Chondrocyte (in vitro differentiated cells): ENCODE measurements at regions not wholly inside any gene's neighbourhood (a gene's known extent, or its start where the extent isn't known, plus 50 kb on each side); places are given as distances from the start of the nearest gene placed in this dataset.

Source experiments
- DNase-seq: peaks from one replicate; pipeline ENCODE4 v3.0.0; 2021; ENCODE audit warnings: mixed read lengths, low spot score
- H3K27ac Mint-ChIP-seq: one replicate; pipeline ENCODE4 v1.8.0; 2021; ENCODE audit warnings: mild to moderate bottlenecking, moderate library complexity, mixed read lengths; ENCODE audit not compliant: unreplicated experiment
- H3K27me3 Mint-ChIP-seq: 2 replicates; pipeline ENCODE4 v1.8.0; 2021; ENCODE audit warnings: low read depth, mixed read lengths
- H3K36me3 Mint-ChIP-seq: 2 replicates; pipeline ENCODE4 v1.8.0; 2021; ENCODE audit warnings: low read depth, mixed read lengths
- H3K4me1 Mint-ChIP-seq: 2 replicates; pipeline ENCODE4 v1.8.0; 2021; ENCODE audit warnings: low read depth, mild to moderate bottlenecking, mixed read lengths
- H3K4me3 Mint-ChIP-seq: one replicate; pipeline ENCODE4 v1.8.0; 2021; ENCODE audit warnings: mild to moderate bottlenecking, moderate library complexity, mixed read lengths; ENCODE audit not compliant: unreplicated experiment
- H3K9me3 Mint-ChIP-seq: 2 replicates; pipeline ENCODE4 v1.8.0; 2021; ENCODE audit warnings: low read depth, mixed read lengths
- CTCF ChIP-seq: fragments of 200-600 bp; sonication (generic); IDR thresholded peaks from 2 replicates; pipeline ENCODE4 v1.5.0; 2021; ENCODE audit warnings: antibody characterized with exemption, mild to moderate bottlenecking, moderate library complexity

- no peaks in the 10 kb centered on the region for H3K36me3 Mint-ChIP-seq
- no peak for DNase-seq
- H3K9me3 Mint-ChIP-seq = no peaks in the 10 kb centered on the region
- H3K27ac Mint-ChIP-seq = no peak overlapping the region
- peaks cover 7% of the 10 kb centered on the region for H3K27me3 Mint-ChIP-seq
- no peak for TF ChIP-seq CTCF
- no peaks in the 10 kb centered on the region for H3K4me1 Mint-ChIP-seq
- H3K4me3 Mint-ChIP-seq = no peak overlapping the region
These were observed 344.0 kb downstream of the CHRM3 start for GRCh38 chr1:239730378-239730777.

DNA sequence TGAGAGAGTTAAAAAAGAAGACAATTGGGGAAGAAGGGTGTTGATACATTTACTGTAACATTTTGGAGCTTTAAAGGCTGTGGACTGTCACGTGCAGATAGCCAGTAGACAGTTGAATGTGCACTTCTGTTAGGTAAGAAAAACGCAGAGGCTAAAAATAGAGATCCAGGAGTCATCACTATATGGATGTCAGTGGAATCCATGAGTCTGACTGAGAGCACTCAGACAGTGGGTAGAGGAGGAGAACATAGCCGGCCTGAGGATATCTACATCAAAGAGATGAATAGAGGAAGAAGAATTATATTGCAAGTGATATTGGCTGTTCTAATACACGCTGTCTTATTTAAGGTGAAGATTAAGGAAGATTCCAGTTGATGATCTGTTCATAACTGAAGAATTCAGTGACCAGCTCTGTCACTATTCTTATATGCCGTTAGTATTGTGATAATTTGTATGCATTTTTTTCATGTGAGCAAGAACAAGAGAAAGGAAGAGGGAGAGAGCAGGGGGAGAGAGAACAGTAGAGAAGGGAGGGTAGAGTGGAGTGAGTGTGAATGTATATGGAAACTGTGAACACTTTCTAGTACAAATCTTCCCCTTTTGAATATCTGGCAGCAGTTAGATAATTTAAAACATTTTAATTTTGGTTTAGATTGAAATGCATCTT is 344.8 kb downstream of the CHRM3 start:
- H3K9me3 Mint-ChIP-seq = no peaks in the 10 kb centered on the region
- H3K27me3 Mint-ChIP-seq = peaks cover 7% of the 10 kb centered on the region
- no peaks in the 10 kb centered on the region for H3K36me3 Mint-ChIP-seq
- DNase-seq = no peak
- no peak for TF ChIP-seq CTCF
- H3K4me1 Mint-ChIP-seq = no peaks in the 10 kb centered on the region
- H3K4me3 Mint-ChIP-seq = no peak overlapping the region
- H3K27ac Mint-ChIP-seq = no peak overlapping the region

DNA sequence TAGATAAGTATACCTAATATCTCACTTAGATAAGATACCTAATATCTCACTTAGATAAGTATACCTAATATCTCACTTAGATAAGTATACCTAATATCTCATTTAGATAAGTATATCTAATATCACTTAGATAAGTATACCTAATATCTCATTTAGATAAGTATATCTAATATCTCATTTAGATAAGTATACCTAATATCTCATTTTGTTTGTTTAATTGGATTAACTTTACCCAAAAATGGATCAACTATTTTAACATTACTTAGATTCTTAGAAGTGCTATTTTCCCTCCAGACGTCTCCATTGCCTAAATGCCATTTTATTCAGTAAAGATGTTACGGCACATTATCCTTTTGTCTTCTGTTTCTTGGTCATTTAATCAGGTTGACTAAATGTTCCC is 346.4 kb downstream of the CHRM3 start:
- Mint-ChIP-seq H3K4me3 (no peak overlapping the region), H3K27me3 (peaks cover 9% of the 10 kb centered on the region), H3K36me3 (no peaks in the 10 kb centered on the region), H3K27ac (no peak overlapping the region), H3K9me3 (no peaks in the 10 kb centered on the region), H3K4me1 (no peaks in the 10 kb centered on the region)
- no peak for TF ChIP-seq CTCF
- DNase-seq = no peak

GRCh38 chr1:239733995-239734394 is 347.6 kb downstream of the CHRM3 start:
- no peaks in the 10 kb centered on the region for H3K9me3 Mint-ChIP-seq
- H3K4me1 Mint-ChIP-seq = no peaks in the 10 kb centered on the region
- H3K27ac Mint-ChIP-seq = no peak overlapping the region
- TF ChIP-seq CTCF = no peak
- H3K27me3 Mint-ChIP-seq = peaks cover 13% of the 10 kb centered on the region
- no peaks in the 10 kb centered on the region for H3K36me3 Mint-ChIP-seq
- DNase-seq = no peak
- no peak overlapping the region for H3K4me3 Mint-ChIP-seq

DNA sequence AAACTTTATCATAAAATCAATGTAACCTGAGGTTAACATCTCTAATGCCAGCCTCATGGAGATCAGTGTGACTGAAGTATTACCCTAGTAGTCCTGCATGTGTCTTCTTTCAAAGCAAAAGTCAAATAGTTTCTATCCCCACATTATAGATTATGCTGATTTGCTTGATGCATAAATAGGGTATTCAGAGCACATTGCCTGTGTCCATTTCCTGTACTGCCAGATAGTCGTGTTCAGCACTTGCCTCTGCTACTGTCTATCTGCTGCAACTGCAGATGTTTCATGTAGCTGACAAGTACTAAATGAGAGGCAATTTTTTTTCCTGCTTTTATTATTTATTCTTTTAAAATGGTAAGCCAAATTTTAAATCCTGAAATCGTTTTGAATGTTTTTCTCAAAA is 348.7 kb downstream of the CHRM3 start:
- Mint-ChIP-seq H3K27ac (no peak overlapping the region), H3K36me3 (no peaks in the 10 kb centered on the region), H3K4me1 (no peaks in the 10 kb centered on the region), H3K9me3 (peaks cover 3% of the 10 kb centered on the region), H3K4me3 (no peak overlapping the region), H3K27me3 (peaks cover 12% of the 10 kb centered on the region)
- no peak for DNase-seq
- no peak for TF ChIP-seq CTCF
